Neural cell (in vitro differentiated cells): ENCODE measurements at regions not wholly inside any gene's neighbourhood (a gene's known extent, or its start where the extent isn't known, plus 50 kb on each side); places are given as distances from the start of the nearest gene placed in this dataset.

Source experiments
- CTCF ChIP-seq: fragments of 450-650 bp; IDR thresholded peaks from 2 replicates; pipeline ENCODE4 v1.5.1; 2014; ENCODE audit warnings: antibody characterized with exemption, mild to moderate bottlenecking, moderate library complexity; ENCODE audit not compliant: poor library complexity, severe bottlenecking
- EP300 ChIP-seq: fragments of 450-650 bp; conservative IDR thresholded peaks from 2 replicates; pipeline ENCODE4 v1.6.1; 2014; ENCODE audit warnings: antibody characterized with exemption, mild to moderate bottlenecking, moderate library complexity; ENCODE audit not compliant: poor library complexity, severe bottlenecking
- EZH2 ChIP-seq: fragments of 200-600, 300-800 bp; shearing (Covaris generic), sonication (generic); IDR thresholded peaks from 2 replicates; pipeline ENCODE4 v1.6.1; 2014; ENCODE audit warnings: antibody characterized with exemption, low read length, borderline replicate concordance, mild to moderate bottlenecking; ENCODE audit not compliant: insufficient read depth, poor library complexity, severe bottlenecking
- MXI1 ChIP-seq: fragments of 450-650 bp; conservative IDR thresholded peaks from 2 replicates; pipeline ENCODE4 v1.6.1; 2014; ENCODE audit warnings: antibody characterized with exemption, mild to moderate bottlenecking; ENCODE audit not compliant: poor library complexity, severe bottlenecking
- POLR2AphosphoS5 ChIP-seq: IDR thresholded peaks from 2 replicates; pipeline ENCODE4 v1.6.1; 2012
- TAF1 ChIP-seq: IDR thresholded peaks from 2 replicates; pipeline ENCODE4 v1.6.1; 2012; ENCODE audit warnings: low read depth

GRCh38 chrX:45274576-45274975 is 73.9 kb upstream of the DIPK2B start:
- no peak for TF ChIP-seq CTCF
- TF ChIP-seq POLR2AphosphoS5 = no peak
- no peak for TF ChIP-seq TAF1
- TF ChIP-seq EZH2 = no peak
- TF ChIP-seq MXI1 = no peak
- no peak for TF ChIP-seq EP300
